ENCODE measurements at regions not wholly inside any gene's neighbourhood (a gene's known extent, or its start where the extent isn't known, plus 50 kb on each side); places are given as distances from the start of the nearest gene placed in this dataset.
"Not testable (repeated sequence)": the region's sequence is repeated elsewhere in the genome, so short reads cannot be mapped to it uniquely, and the experiment has no call there.

GRCh38 chrX:18031726-18032375, 170.8 kb upstream of the RAI2 start:
- Histone ChIP-seq H3K36me3 (ENCODE audit: control insufficient read depth, insufficient read depth, low read length) (no peaks in the 10 kb centered on the region), H3K27me3 (replicated peaks; ENCODE audit: control insufficient read depth, insufficient read depth, low read length) (no peaks in the 10 kb centered on the region), H3K4me3 (replicated peaks; ENCODE audit: low read depth, low read length) (no peak overlapping the region)
- no peak for TF ChIP-seq CTCF (IDR thresholded peaks at IDR 0.05; ENCODE audit: insufficient read depth, low read length, poor library complexity, severe bottlenecking)
- DNase-seq (ENCODE audit: extremely low read depth, insufficient read length): no peak

DNA sequence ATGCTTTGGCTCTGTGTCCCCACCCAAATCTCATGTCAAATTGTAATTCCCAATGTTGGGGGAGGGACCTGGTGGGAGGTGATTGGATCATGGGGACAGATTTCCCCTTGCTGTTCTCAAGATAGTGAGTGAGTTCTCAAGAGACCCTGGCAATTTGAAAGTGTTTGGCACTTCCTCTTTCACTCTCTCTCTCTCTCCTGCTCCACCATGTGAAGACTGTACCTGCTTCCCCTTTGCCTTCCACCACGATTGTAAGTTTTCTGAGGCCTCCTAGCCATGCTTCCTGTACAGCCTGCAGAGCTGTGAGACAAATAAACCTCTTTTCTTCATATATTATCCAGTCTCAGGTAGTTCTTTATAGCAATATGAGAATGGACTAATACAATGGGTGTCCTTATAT, 169.6 kb upstream of the RAI2 start:
- H3K27me3 ChIP-seq (replicated peaks; ENCODE audit: control insufficient read depth, insufficient read depth, low read length); DNase-seq (ENCODE audit: extremely low read depth, insufficient read length); H3K36me3 ChIP-seq (ENCODE audit: control insufficient read depth, insufficient read depth, low read length); H3K4me3 ChIP-seq (replicated peaks; ENCODE audit: low read depth, low read length): not testable (repeated sequence)

GRCh38 chrX:18026166-18026565, 165.1 kb upstream of the RAI2 start:
- Histone ChIP-seq H3K36me3 (ENCODE audit: control insufficient read depth, insufficient read depth, low read length) (no peaks in the 10 kb centered on the region), H3K4me3 (replicated peaks; ENCODE audit: low read depth, low read length) (no peak overlapping the region), H3K27me3 (replicated peaks; ENCODE audit: control insufficient read depth, insufficient read depth, low read length) (no peaks in the 10 kb centered on the region; the same call in 1 of the 2 replicates)
- TF ChIP-seq CTCF (IDR thresholded peaks at IDR 0.05; ENCODE audit: insufficient read depth, low read length, poor library complexity, severe bottlenecking): no peak
- DNase-seq (ENCODE audit: extremely low read depth, insufficient read length): no peak

- no peak for DNase-seq (ENCODE audit: extremely low read depth, insufficient read length)
- no peaks in the 10 kb centered on the region for H3K27me3 ChIP-seq (replicated peaks; ENCODE audit: control insufficient read depth, insufficient read depth, low read length)
- no peak for TF ChIP-seq CTCF (IDR thresholded peaks at IDR 0.05; ENCODE audit: insufficient read depth, low read length, poor library complexity, severe bottlenecking)
- H3K36me3 ChIP-seq (ENCODE audit: control insufficient read depth, insufficient read depth, low read length): no peaks in the 10 kb centered on the region
- H3K4me3 ChIP-seq (replicated peaks; ENCODE audit: low read depth, low read length): no peak overlapping the region
Measured at GRCh38 chrX:18017411-18017810, 156.3 kb upstream of the RAI2 start.

- TF ChIP-seq CTCF (IDR thresholded peaks at IDR 0.05; ENCODE audit: insufficient read depth, low read length, poor library complexity, severe bottlenecking): no peak
- Histone ChIP-seq H3K27me3 (replicated peaks; ENCODE audit: control insufficient read depth, insufficient read depth, low read length) (no peaks in the 10 kb centered on the region), H3K36me3 (ENCODE audit: control insufficient read depth, insufficient read depth, low read length) (no peaks in the 10 kb centered on the region), H3K4me3 (replicated peaks; ENCODE audit: low read depth, low read length) (no peak overlapping the region)
- DNase-seq (ENCODE audit: extremely low read depth, insufficient read length): no peak
Measured at GRCh38 chrX:18016941-18017340, 155.8 kb upstream of the RAI2 start.

DNA sequence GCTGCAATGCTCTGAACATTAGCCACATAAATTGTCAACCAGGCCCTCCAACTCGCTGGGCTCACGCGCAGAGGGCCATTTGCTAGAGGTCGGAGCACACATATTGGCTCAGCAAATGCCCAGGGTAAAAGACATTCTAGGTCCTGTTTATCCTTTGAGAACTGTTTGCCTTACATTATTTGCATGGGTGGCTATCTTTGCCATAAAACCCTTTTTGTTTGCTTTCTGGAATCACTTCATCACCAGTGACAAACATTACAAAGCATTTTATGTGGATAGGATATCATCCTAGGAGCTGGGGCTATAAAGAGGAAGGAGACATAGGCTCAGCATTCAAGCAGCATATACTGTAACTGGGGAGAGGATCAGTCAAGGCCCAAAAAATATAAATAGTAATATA, 149.2 kb upstream of the RAI2 start:
- DNase-seq (ENCODE audit: extremely low read depth, insufficient read length): no peak
- H3K4me3 ChIP-seq (replicated peaks; ENCODE audit: low read depth, low read length): no peak overlapping the region

More for the DNA sequence above, 149.2 kb upstream of the RAI2 start:
- H3K36me3 ChIP-seq (ENCODE audit: control insufficient read depth, insufficient read depth, low read length): no peaks in the 10 kb centered on the region
- no peaks in the 10 kb centered on the region for H3K27me3 ChIP-seq (replicated peaks; ENCODE audit: control insufficient read depth, insufficient read depth, low read length)
- no peak for TF ChIP-seq CTCF (IDR thresholded peaks at IDR 0.05; ENCODE audit: insufficient read depth, low read length, poor library complexity, severe bottlenecking)

Measured in GM06990 (cell line).